Panc1 (cell line): ENCODE measurements at regions not wholly inside any gene's neighbourhood (a gene's known extent, or its start where the extent isn't known, plus 50 kb on each side); places are given as distances from the start of the nearest gene placed in this dataset.

ENCODE experiments used
- POLR2AphosphoS5 ChIP-seq: IDR thresholded peaks from 2 replicates; pipeline ENCODE4 v1.6.1; 2012; ENCODE audit warnings: mild to moderate bottlenecking, low read depth, low read length, moderate library complexity
- SIN3A ChIP-seq: IDR thresholded peaks from 2 replicates; pipeline ENCODE4 v1.6.1; 2012; ENCODE audit warnings: low read depth, mild to moderate bottlenecking, low read length, moderate library complexity, borderline replicate concordance; ENCODE audit not compliant: insufficient read depth
- TF ChIP-seq, protein P1 (sequence below): fragments of 450-650 bp; IDR thresholded peaks from 2 replicates; pipeline ENCODE4 v1.5.1; 2017; ENCODE audit warnings: mild to moderate bottlenecking
- TF ChIP-seq, protein P2 (sequence below), 2 experiments: IDR thresholded peaks; 2 replicates each; pipeline ENCODE4 v1.6.1; 2011 to 2012; ENCODE audit warnings: low read depth in 2 of 2, control low read depth in 1 of 2, low read length in 1 of 2, mild to moderate bottlenecking in 1 of 2, moderate library complexity in 1 of 2; ENCODE audit not compliant: insufficient read depth in 1 of 2

DNA sequence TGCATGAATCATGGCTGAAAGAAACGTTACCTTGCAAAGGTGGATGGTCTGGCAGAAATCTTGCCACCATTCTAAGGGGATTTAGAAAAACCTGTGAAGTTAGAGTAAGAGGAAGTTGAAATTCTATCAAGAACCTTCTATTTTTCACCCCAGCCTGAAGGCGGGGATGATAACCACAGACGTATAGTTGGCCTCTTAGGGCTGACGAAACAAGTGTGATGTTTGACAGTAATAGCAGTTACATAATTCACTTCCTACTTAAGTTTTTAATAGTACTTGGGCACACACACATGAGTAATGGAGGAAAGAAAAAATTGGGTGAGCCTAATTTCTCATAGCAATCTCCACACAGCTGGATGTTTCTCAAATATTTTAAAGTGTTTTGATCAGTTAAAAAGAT is 336.6 kb upstream of the SALL3 start:
- TF ChIP-seq, protein P1, sequence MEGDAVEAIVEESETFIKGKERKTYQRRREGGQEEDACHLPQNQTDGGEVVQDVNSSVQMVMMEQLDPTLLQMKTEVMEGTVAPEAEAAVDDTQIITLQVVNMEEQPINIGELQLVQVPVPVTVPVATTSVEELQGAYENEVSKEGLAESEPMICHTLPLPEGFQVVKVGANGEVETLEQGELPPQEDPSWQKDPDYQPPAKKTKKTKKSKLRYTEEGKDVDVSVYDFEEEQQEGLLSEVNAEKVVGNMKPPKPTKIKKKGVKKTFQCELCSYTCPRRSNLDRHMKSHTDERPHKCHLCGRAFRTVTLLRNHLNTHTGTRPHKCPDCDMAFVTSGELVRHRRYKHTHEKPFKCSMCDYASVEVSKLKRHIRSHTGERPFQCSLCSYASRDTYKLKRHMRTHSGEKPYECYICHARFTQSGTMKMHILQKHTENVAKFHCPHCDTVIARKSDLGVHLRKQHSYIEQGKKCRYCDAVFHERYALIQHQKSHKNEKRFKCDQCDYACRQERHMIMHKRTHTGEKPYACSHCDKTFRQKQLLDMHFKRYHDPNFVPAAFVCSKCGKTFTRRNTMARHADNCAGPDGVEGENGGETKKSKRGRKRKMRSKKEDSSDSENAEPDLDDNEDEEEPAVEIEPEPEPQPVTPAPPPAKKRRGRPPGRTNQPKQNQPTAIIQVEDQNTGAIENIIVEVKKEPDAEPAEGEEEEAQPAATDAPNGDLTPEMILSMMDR: no peak
- TF ChIP-seq POLR2AphosphoS5: no peak
- TF ChIP-seq, protein P2, sequence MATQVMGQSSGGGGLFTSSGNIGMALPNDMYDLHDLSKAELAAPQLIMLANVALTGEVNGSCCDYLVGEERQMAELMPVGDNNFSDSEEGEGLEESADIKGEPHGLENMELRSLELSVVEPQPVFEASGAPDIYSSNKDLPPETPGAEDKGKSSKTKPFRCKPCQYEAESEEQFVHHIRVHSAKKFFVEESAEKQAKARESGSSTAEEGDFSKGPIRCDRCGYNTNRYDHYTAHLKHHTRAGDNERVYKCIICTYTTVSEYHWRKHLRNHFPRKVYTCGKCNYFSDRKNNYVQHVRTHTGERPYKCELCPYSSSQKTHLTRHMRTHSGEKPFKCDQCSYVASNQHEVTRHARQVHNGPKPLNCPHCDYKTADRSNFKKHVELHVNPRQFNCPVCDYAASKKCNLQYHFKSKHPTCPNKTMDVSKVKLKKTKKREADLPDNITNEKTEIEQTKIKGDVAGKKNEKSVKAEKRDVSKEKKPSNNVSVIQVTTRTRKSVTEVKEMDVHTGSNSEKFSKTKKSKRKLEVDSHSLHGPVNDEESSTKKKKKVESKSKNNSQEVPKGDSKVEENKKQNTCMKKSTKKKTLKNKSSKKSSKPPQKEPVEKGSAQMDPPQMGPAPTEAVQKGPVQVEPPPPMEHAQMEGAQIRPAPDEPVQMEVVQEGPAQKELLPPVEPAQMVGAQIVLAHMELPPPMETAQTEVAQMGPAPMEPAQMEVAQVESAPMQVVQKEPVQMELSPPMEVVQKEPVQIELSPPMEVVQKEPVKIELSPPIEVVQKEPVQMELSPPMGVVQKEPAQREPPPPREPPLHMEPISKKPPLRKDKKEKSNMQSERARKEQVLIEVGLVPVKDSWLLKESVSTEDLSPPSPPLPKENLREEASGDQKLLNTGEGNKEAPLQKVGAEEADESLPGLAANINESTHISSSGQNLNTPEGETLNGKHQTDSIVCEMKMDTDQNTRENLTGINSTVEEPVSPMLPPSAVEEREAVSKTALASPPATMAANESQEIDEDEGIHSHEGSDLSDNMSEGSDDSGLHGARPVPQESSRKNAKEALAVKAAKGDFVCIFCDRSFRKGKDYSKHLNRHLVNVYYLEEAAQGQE (IDR thresholded peaks at IDR 0.05; ENCODE audit: insufficient read depth in 1 of 2, low read depth in 2 of 2, low read length in 1 of 2): no peak
- no peak for TF ChIP-seq SIN3A
